ENCODE measurements at regions not wholly inside any gene's neighbourhood (a gene's known extent, or its start where the extent isn't known, plus 50 kb on each side); places are given as distances from the start of the nearest gene placed in this dataset.

- peaks cover 16% of the 10 kb centered on the region for H3K4me1 Mint-ChIP-seq (ENCODE audit: unreplicated experiment)
- TF ChIP-seq CTCF (IDR thresholded peaks at IDR 0.05) = no peak
- peaks cover 60% of the 10 kb centered on the region for H3K27me3 Mint-ChIP-seq (ENCODE audit: unreplicated experiment)
- no peak for DNase-seq (ENCODE audit: extremely low spot score, unreplicated experiment)
- no peak overlapping the region for H3K4me3 Mint-ChIP-seq (ENCODE audit: unreplicated experiment)
- no peak overlapping the region for H3K27ac Mint-ChIP-seq (ENCODE audit: unreplicated experiment)
- H3K36me3 Mint-ChIP-seq (ENCODE audit: unreplicated experiment) = no peaks in the 10 kb centered on the region
- no peaks in the 10 kb centered on the region for H3K9me3 Mint-ChIP-seq (ENCODE audit: unreplicated experiment)
These were observed 208.1 kb upstream of the CADM1 start for GRCh38 chr11:115712296-115712695.

- no peak for TF ChIP-seq CTCF (IDR thresholded peaks at IDR 0.05)
- Mint-ChIP-seq H3K36me3 (ENCODE audit: unreplicated experiment) (no peaks in the 10 kb centered on the region), H3K4me3 (ENCODE audit: unreplicated experiment) (no peak overlapping the region), H3K9me3 (ENCODE audit: unreplicated experiment) (no peaks in the 10 kb centered on the region), H3K27me3 (ENCODE audit: unreplicated experiment) (peaks cover 49% of the 10 kb centered on the region), H3K4me1 (ENCODE audit: unreplicated experiment) (peaks cover 10% of the 10 kb centered on the region), H3K27ac (ENCODE audit: unreplicated experiment) (no peak overlapping the region)
- DNase-seq (ENCODE audit: extremely low spot score, unreplicated experiment) = no peak
These were observed 206.8 kb upstream of the CADM1 start for GRCh38 chr11:115710980-115711379.

DNA sequence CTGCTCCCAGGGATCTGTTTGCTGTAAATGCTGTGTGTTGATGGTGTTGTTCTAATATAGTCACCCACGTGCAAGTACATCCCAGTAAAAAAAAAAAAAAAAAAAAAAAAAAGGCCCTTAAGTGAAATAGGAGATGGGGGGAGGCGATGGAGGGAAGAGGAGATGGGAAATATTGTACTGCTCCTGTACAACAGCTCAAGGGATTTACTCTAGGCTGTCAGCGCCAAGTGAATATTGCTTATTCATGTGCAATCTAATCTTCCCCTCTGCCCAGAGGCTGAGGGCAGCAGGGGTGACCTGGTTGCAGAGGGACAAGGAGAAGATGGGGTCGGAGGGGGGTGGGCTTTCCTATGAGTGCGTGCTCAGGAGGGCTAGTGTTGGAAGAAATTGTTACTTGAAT is 206.2 kb upstream of the CADM1 start:
- no peak for DNase-seq (ENCODE audit: extremely low spot score, unreplicated experiment)
- peaks cover 44% of the 10 kb centered on the region for H3K27me3 Mint-ChIP-seq (ENCODE audit: unreplicated experiment)
- no peaks in the 10 kb centered on the region for H3K36me3 Mint-ChIP-seq (ENCODE audit: unreplicated experiment)
- no peak overlapping the region for H3K4me3 Mint-ChIP-seq (ENCODE audit: unreplicated experiment)
- TF ChIP-seq CTCF (IDR thresholded peaks at IDR 0.05) = no peak
- H3K27ac Mint-ChIP-seq (ENCODE audit: unreplicated experiment) = no peak overlapping the region
- peaks cover 6% of the 10 kb centered on the region for H3K4me1 Mint-ChIP-seq (ENCODE audit: unreplicated experiment)
- H3K9me3 Mint-ChIP-seq (ENCODE audit: unreplicated experiment) = no peaks in the 10 kb centered on the region

DNA sequence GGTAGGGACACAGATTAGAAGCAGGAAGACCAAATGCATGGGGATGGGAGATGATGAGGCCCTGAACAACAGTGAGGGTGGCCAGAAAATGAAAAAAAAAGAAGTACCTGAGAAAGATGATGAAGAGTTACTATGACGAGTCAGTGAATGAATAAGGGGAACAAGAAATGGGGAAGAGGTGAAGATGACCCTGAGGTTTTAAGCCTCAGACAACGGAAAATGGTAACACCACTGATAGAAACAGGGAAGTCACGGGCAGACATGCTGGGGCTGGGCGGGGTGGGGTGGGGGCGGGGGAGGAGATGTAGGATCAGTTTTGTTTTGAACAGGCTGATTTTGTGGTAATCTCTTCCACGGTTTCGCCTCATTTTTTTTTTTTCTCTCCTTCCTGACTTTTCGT is 205.1 kb upstream of the CADM1 start:
- Mint-ChIP-seq H3K4me1 (ENCODE audit: unreplicated experiment) (peaks cover 1% of the 10 kb centered on the region), H3K27ac (ENCODE audit: unreplicated experiment) (no peak overlapping the region), H3K4me3 (ENCODE audit: unreplicated experiment) (no peak overlapping the region), H3K9me3 (ENCODE audit: unreplicated experiment) (peaks cover 5% of the 10 kb centered on the region), H3K36me3 (ENCODE audit: unreplicated experiment) (peaks cover 2% of the 10 kb centered on the region), H3K27me3 (ENCODE audit: unreplicated experiment) (peaks cover 42% of the 10 kb centered on the region)
- DNase-seq (ENCODE audit: extremely low spot score, unreplicated experiment) = no peak
- TF ChIP-seq CTCF (IDR thresholded peaks at IDR 0.05) = no peak

DNA sequence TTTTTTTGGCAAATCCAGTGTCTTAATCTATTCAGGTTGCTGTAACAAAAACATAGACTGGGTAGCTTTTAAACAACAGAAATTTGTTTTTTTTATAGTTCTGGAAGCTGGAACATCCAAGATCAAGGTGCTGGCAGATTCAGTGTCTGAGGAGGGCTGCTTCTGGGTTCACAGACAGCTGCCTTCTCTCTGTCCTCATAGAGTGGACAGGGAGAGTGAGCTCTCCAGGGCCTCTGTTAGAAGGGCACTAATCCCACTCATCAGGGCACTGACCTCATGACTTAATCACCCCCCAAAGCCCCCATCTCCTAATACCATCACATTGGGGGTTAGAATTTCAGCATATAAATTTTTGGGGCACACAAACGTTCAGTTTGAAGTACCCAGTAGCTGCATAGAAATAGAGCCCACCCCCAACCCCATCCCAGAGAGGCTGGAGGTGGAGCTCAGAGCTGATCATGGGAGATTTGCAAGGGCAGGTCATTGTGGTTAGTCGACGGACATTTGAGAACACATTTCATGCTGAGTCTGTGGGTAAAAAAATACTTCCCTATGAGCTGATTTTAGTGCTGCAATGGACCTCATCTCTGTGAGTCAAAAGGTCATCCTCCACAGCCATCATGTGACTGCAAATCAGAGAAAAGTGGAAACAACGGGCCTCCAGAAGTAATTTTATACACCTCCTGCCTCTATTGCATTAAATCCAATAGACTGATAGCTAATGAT is 203.1 kb upstream of the CADM1 start:
- Mint-ChIP-seq H3K4me1 (ENCODE audit: unreplicated experiment) (peaks cover 1% of the 10 kb centered on the region), H3K9me3 (ENCODE audit: unreplicated experiment) (peaks cover 5% of the 10 kb centered on the region), H3K36me3 (ENCODE audit: unreplicated experiment) (peaks cover 2% of the 10 kb centered on the region), H3K4me3 (ENCODE audit: unreplicated experiment) (no peak overlapping the region), H3K27me3 (ENCODE audit: unreplicated experiment) (peaks cover 26% of the 10 kb centered on the region), H3K27ac (ENCODE audit: unreplicated experiment) (no peak overlapping the region)
- no peak for DNase-seq (ENCODE audit: extremely low spot score, unreplicated experiment)
- no peak for TF ChIP-seq CTCF (IDR thresholded peaks at IDR 0.05)
